GM10266 (cell line): ENCODE measurements at regions not wholly inside any gene's neighbourhood (a gene's known extent, or its start where the extent isn't known, plus 50 kb on each side); places are given as distances from the start of the nearest gene placed in this dataset.

Experiments used
- DNase-seq: peaks from one replicate; pipeline ENCODE4 v3.0.0; 2012; ENCODE audit errors: extremely low spot score
- CTCF ChIP-seq: IDR thresholded peaks from 2 replicates; pipeline ENCODE4 v1.5.1; 2012; ENCODE audit warnings: mild to moderate bottlenecking, low read depth; ENCODE audit not compliant: control insufficient read depth, insufficient read depth; ENCODE audit errors: missing control alignments

GRCh38 chr4:116018831-116019230, 905.4 kb upstream of the NDST4 start:
- no peak for TF ChIP-seq CTCF
- DNase-seq = no peak

- TF ChIP-seq CTCF = no peak
- DNase-seq = no peak
Measured at GRCh38 chr4:116016201-116016600, 902.8 kb upstream of the NDST4 start.

- no peak for TF ChIP-seq CTCF
Measured at GRCh38 chr4:116015549-116015948, 902.1 kb upstream of the NDST4 start.

GRCh38 chr4:116015062-116015461, 901.6 kb upstream of the NDST4 start:
- DNase-seq = no peak
- no peak for TF ChIP-seq CTCF

More at GRCh38 chr4:116015549-116015948, 902.1 kb upstream of the NDST4 start:
- DNase-seq = no peak

GRCh38 chr4:116010923-116011322, 897.5 kb upstream of the NDST4 start:
- TF ChIP-seq CTCF = no peak
- DNase-seq = no peak

GRCh38 chr4:116005806-116006088, 892.3 kb upstream of the NDST4 start:
- no peak for DNase-seq
- TF ChIP-seq CTCF = no peak

GRCh38 chr4:116005037-116005805, 891.8 kb upstream of the NDST4 start:
- no peak for TF ChIP-seq CTCF
- DNase-seq = no peak
